Forelimb muscle (tissue), 1 donor: ENCODE measurements at regions not wholly inside any gene's neighbourhood (a gene's known extent, or its start where the extent isn't known, plus 50 kb on each side); places are given as distances from the start of the nearest gene placed in this dataset.
A peak's percentile ranks its signal among the peaks of the same experiment; 100 is the strongest.
"Not testable (repeated sequence)": the region's sequence is repeated elsewhere in the genome, so short reads cannot be mapped to it uniquely, and the experiment has no call there.

Experiments used
- DNase-seq: peaks from one replicate; pipeline ENCODE4 v3.0.0-alpha.2; 2013; ENCODE audit warnings: low read depth

DNA sequence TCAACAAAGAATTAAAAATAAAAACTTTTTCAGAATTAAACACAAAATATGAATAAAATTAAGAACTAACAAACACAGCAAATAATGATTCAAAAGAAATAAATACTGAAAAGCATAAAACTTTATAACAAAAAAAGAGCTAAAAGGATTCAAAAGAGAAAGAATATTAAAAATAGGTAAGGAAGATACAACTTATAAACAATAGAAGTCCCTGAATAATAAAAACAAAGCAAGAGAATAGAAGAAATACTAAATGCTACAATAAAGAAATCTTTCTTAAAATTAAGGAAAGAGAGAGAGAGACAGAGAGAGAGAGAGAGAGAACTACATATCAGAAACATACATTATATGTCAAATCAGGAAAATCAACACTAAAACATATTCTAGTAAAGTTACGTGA lies 619.9 kb upstream of the SLIT2 start:
- DNase-seq = no peak

DNA sequence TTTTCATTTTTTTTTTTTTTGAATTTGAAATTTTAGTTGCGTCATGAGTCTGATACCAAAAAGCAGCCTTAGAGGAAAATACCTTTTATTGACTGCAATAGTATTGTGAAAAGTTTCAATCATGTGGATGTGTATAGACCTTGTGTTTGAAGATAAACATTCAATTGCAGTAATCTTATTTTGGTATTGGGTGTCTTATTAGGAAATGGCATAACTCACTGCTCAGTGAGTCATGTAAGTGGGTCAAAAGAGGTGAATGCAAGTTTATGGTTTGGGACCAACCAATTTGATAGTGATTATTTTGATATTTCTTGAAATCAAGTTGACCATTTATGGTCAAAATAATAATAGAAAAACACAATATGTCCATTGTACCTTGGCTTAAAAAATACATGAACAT lies 627.8 kb upstream of the SLIT2 start:
- DNase-seq = no peak

DNA sequence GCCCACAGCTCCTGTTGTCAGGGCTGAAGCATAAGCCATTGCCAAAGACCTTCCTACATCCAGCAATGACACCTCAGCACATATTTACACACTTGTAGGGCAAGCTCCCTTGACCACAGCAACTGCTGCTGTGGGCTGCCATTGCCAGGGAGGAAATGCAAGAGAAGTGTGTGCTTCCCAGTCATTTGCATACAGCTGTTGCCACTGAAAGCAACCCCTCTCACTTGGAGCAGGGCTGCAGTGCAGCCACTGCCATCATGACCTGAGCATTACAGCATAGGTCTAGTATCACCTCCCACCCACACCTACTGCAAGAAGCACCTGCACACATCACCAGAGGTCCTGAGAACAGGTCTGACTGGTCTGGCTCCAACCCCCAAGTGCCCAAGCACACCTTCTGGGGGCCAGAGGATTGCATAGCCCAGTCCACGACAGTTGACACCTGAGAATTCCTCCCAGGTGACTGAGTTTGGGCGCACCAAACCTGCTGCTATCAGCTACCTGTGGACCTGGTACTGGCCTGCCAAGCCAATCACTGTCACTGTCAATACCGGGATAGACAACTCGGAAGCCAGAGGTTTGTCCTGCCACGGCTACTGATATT lies 636.5 kb upstream of the SLIT2 start:
- no peak for DNase-seq

DNA sequence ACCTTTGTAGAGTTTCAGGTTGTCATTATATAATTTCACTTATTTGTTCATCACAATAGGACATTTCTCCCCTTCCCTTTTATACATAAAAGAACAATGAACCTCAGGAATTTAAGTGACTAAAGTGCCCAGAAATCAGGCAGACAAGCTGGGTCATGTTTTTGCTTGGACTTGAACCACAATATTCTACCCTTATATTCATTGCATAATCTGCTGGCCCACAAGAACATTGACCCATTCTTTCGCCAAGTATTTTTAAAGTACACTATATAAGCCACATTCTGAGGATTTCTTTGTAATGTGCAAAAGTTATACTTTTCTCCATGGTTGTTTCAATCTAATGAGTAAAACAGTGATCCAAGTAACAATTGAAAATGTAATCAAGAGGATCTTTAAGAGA lies 637.5 kb upstream of the SLIT2 start:
- DNase-seq = no peak

DNA sequence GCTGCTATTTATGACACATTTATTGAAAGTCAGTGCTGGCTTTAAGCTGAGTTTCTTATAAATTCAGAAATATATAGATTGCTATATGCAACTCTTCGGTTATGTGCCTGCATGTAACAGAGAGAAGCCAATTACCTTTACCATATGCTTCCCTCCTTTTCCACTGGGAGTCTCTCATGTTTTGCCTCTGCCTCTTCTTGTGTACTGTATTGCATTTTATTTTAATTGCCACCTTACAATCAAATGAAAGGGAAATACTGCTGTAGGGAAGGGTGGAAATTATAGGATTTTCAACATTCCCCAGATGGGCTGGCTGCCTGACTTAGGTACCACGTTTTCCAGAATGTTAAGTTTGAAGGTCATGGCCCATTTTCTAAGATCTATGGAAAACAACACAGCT lies 655.4 kb upstream of the SLIT2 start:
- no peak for DNase-seq

DNA sequence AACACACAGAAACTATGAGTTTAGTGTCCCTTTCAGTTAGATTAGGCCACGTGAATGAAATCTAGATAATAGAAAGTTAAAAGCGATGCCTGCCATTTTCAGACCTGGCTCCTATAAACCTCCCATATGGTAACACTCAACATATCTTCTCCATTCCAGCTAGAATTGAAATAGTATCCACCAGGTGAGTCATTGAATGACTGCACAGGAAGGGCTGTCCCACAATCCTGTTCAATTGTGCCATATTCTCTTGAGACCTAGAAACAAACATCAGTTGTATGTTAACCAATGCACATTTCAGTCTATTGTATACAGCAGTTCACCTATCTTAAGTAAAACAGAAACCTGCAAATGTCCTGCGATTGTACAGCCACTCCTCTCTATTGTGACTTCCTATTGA lies 659.3 kb upstream of the SLIT2 start:
- DNase-seq = no peak

DNA sequence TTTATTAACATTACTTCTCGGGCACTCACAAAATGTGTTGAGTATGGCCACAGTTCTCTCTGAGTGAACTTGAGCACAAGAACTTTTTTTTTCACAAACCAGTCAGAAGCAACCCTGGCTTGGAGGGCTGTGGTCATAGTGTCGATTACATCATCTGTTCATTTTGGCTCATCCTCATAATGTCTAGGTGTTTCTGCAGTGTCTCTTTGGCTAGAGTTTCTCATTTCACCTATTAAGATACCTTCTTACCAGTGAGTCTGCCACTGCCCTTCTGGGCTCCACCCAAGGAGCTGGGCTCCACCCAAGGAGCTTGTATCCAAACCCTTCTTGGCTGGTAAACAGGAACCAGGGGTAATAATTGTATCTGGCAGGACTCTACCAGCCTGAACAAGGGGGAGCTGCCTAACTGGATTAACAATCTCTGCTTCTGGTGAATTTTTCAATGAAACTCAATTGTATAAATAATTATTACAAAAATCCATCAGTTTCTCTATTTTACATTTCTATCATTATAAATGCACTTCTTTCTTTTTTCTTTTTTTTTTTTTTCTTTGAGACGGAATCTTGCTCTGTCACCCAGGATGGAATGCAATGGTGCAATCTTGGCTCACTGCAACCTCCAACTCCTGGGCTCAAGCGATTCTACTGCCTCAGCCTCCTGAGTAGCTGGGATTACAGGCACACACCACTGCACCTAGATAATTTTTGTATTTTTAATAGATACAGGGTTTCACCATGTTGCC lies 667.7 kb upstream of the SLIT2 start:
- DNase-seq = no peak

DNA sequence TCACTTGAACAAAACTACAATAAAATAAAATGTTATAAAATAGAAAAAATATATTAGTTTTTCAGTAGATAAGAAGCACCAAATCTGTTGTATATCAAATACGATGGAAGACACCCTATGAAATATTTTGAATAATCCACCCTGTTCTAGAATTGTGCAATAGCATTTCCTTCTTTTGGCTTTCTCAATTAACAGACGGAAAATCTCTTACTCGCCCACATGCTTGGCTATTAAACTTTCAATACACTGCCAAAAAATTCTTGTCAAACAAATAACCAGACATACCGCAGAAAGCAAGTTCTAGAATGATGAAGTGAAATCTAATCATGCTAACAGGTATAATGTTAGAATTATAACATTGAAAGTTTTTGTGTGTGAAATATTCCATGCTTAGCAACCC lies 671.6 kb upstream of the SLIT2 start:
- no peak for DNase-seq

DNA sequence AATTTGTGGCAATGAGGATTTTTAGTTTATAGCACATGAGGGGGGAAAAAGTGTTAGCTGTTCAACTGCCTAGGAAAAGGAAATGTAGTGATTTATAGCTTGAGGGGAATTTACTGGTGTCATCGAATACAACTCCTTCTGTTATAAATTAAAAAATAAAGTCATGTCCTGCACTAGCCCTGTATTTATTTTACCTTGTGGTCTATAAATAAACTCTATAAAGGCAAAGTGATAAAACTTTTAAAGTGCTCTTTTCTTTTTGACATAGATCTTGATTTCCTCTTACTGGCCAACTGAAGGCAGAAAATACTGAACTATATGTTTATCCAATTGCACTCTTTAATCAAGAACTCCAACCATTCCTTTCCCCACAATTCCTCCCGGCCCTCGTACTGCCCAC lies 672.1 kb upstream of the SLIT2 start:
- DNase-seq = no peak

DNA sequence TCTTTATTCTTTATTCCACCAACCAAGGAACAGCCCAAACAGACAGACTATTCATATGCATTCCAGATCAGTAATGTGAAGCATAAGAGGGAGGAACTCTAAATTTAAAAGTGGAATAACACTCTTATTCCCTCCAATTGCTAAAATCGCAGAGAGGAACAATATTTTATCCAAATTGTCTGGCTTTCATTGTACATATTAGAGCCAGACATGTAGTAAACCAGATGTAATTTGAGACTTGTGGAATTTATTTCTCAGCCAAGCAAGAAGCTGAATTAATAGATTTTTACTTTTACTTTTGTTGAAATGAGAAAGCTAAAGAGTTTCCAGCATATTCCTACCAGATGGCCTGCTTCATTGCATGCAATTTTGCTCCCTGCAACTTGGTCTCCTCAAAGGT lies 674.6 kb upstream of the SLIT2 start:
- DNase-seq = peak; percentile 70

DNA sequence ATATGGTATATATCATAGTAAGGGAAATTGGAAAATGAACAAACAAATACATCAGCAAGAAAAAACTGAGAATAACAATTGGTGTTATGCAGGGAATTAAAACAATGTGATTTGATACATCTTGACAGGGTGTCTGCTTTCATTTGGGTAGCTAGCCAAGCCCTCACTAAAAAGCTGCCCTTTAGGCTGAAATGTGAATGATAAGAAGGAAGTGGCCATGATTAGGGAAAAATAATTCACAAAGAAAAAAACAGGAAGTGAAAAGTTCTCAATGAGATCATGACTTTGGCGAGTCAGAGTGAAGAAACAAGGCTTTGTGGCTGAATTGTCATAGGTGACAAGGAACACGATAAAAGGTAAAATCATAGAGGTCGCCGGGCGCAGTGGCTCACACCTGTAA lies 675.8 kb upstream of the SLIT2 start:
- no peak for DNase-seq

DNA sequence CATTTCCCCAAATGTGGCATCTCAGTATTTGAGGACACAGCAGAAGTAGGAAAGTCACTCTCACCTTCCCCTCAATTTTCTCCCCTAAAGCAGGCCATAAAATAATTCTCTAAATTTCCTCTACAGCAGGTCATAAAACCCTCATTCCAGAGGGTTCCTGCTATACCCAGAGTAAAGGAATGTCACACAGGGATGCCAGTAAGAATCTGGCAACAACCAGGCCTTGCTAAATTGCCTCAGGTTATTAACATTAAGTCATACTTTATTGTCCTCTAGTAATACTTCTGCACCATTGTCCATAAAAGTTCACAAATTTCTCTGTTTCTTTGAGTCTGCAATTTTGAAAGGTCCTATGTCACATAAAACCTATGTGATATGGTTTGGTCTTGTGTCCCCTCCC lies 685.7 kb upstream of the SLIT2 start:
- no peak for DNase-seq

DNA sequence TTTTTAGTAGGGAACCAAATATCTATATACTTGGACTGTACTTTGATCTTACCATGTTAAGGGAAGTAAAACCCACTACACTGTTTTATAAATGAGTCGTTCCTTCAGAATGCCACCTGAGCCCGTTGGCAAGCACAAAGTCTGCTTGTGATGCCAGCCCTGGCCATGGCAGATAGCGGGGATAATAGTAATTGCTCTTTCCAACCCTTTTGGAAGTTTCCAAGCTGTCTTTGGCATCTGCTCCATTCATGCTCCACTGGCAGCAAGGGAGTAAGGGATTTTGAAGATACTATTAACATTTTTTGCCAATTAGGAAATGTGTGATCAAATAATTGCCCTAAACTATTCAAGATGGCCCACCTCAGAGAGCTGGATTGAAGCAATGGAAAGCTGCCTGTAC lies 689.2 kb upstream of the SLIT2 start:
- no peak for DNase-seq

DNA sequence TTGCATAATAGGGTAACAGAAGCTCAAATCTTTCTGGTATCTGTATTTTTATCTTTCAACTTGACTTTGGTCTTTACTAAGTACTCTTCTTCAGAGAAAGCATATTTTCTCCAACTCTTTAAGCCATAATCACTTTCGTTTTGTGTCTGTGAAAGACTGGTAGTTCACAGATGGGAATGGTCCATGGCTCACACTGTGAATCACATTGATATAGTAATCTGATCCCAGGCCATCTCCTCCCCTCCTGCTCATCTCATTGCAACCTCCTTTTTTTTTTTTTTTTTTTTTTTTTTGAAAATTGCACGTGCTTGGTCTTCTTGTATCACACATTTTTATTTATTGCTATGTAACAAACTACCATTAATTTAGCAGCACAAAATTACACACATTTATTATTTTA lies 694.5 kb upstream of the SLIT2 start:
- DNase-seq = no peak

DNA sequence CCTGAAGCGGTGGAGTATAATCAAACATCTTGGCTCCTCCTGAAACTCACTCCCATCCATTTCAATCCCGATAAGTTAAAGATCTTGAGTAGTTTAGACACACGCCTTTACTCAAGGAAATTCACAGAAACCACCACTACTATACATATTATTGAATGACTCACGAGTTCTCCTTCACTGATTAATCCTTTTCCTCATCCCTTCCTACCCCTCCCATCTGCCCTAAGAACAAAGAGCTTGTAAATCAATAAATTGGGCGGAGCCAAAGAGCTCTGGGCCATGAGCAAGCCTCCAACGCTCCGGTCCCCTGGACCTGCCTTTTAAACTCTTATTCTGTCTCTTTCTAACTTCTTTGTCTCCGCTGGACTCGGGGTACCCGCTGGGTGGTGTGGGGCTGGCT lies 695.4 kb upstream of the SLIT2 start:
- DNase-seq = not testable (repeated sequence)

DNA sequence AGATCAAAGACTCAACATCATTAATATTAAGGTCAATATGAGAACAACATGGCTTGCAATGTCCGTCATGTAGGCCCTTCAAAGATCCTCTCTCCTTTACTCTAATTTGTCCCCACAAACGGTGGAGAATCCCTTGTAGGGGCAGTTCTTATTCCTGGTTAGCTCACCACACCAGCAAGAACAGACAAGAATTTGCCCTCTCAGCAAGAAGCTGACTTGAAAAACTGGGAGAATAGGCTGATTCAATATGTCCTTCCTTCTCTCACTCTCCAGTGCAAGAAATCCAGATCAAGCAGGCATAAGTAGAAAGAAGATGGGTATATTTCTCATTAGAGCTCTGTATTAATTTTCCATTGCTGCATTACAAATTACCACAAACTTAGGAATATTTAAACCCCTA lies 704.2 kb upstream of the SLIT2 start:
- no peak for DNase-seq

DNA sequence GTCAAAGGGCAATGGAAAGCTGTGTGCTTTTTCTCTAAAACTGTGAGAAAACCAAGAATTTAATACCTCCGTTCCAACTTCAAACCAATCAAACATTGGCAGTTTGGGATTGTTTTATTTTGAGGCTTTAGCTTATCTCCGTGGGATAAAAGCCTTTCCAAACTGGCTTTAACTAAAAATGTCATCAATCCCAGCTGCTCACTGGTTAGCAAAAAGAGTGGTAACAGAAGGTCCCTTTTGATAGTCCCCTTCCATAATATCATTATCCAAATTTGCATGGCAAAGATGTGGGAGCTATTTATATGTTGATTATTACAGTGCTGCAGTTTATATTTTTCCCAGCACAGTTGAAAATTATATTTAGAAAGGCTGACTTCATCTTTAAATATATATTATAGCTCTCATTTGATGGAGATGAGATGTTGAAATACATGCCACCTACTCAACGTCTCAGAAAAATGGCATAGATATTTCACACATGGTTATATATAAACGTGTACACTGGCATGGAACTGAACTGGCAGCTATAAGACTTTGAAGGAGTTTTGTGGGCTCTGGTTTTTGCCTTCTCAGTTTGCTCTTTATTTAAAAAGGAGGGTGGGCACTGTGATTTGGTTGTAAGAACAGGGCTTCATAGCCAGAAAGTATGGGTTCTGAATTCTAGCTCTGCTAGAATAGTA lies 707.1 kb upstream of the SLIT2 start:
- no peak for DNase-seq

DNA sequence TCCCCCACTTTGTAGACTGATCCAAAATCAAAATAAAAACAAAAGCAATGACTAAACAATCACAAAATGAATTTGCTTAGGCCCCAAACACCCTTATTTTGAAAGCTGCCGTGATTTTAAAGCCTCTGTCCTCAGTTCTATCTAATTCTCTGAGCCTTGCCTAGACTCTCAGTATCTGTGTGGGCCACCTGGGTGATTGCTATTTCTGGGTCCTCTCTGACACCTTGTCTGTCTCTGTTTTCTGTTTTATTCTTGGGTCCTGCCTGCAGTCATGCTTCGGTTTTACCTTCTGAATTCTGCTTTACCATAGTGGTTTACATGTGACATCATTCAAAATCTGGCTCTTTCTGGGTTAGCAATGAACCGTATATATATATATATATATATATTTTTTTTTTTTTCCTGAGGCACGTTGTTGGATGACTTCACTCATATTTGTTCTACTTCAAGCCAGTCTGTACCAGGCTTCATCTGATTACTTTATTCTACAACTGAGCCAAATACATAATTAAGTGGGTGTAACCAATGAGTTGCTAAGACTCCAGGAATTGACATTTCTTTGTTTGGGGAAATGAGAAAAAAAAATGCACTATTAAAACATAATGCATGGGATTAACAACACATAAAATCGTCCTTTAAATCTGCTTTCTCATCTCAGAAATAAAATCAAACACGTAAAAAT lies 710.7 kb upstream of the SLIT2 start:
- DNase-seq = no peak

DNA sequence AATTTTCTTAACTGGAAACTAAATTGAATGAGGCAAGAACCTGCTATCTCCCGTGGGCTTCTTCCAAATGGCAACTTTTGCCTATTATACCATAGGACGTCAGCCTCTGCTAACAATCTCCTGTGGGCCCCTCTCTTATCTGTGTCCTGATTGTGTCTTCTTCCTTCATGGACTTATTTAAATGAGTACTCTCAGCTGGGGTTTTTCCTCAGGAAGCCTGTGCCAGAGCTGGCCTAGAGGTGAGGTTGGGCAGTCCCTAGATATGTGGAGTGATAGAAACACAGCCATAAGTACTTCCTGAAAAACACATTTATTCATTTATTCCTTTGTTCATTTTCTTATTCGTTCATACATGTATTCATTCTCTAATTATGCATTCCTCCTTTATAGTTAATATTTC lies 712.5 kb upstream of the SLIT2 start:
- no peak for DNase-seq

DNA sequence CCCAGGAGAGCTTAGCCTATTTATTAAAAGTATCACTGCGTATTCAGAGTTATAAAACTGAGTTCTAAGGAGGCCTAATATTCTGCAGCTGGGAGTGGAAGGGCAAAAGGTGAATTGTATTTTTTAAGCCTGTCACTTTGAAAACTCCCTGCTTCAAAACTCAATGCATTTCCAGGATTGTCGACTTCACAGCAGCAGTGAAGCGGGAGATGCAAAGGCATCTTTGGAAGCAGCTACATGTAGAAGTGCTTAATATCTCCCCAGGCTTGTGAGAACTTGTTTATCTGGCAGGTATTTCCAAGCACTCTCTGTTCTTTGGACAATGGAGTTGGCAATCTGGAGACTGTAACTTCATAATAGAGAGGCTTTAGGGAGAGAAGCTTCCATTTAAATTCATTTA lies 717.5 kb upstream of the SLIT2 start:
- peak; percentile 19 for DNase-seq

DNA sequence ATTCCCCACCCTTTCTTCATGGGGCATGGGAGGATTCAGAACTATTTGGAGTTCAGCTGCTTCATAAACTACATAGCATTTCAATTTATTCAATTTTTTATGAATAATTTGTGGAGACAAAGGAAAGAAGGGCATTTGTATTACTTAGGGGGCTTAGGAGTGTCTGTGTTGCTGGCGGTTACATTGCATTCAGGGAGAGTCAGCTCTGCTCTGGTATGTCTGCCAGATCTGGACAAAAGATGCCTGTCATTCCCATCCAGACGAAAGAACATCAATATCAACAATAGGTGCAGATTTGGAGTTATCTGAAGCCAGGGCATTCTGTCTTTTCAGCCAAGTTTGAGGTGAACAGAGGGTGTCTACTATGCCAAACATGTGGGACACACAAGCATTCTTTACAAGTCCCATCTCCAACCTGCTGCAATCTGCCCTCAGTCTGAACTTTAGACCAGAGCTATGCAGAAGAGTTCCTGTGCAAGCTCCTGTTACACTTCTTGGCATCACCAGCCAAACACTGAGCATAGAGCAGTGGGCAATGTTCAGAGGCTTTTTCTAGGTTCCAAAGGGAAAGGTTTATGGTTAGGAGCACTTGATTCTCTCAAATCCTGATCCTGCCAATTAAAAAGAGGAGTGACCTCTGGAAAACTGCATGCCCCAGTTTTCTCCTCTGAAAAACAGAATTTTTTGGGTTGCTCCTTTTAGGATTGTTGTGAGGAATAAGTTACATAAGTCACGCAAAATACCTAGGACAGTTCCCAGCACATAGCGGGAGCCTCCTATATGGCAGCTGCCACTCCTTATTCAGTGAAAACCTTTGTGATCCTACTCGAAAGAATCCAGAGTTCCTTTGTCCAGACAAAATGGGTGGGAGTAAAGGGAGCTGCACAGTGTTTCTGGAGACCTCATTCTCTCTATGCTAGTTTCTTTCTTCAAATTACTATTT lies 719.5 kb upstream of the SLIT2 start:
- DNase-seq = no peak

DNA sequence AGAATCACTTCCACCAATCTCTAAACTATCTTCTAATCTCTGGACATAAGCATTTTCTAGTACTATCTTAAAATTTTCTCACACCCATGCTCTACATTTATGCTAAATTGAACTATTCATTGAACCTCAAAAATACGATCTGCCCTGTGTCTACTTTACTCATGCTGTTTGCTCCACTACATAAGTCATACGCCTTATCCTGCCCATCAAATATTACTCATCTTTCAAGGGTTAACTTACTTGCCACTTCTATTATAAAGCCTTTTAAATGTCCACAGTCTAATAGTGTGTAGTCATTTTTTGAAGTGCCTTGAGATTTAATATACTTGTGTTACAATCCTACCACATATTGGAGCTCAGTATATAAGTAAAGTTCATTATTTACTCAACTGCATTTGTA lies 727.7 kb upstream of the SLIT2 start:
- no peak for DNase-seq
